ENCODE measurements at regions not wholly inside any gene's neighbourhood (a gene's known extent, or its start where the extent isn't known, plus 50 kb on each side); places are given as distances from the start of the nearest gene placed in this dataset.

GRCh38 chr20:12593342-12593873 is 415.4 kb upstream of the SPTLC3 start:
- no peak overlapping the region for H3K4me3 ChIP-seq
- no peaks in the 10 kb centered on the region for H3K36me3 ChIP-seq
- no peaks in the 10 kb centered on the region for H3K27me3 ChIP-seq
- TF ChIP-seq POLR2AphosphoS5 (IDR thresholded peaks at IDR 0.05) (no peak), EP300 (IDR thresholded peaks at IDR 0.05) (no peak), CTCF (IDR thresholded peaks at IDR 0.05) (no peak), POLR2A (IDR thresholded peaks at IDR 0.05; ENCODE audit: low read depth) (no peak)
- H3K9me3 ChIP-seq, result no peaks in the 10 kb centered on the region
- intact Hi-C loops (cut with DNase I), result no loop called here
- DNase-seq (ENCODE audit: extremely low spot score), result no peak
- H3K27ac ChIP-seq (replicated peaks in 1 of 4), result no peak overlapping the region
- H3K4me1 ChIP-seq, result no peaks in the 10 kb centered on the region
- WGBS, result 78% methylated on average over 5 of the region's 5 CpGs

- Histone ChIP-seq H3K4me3 (no peak overlapping the region), H3K27me3 (no peaks in the 10 kb centered on the region), H3K27ac (replicated peaks in 1 of 4) (no peak overlapping the region), H3K4me1 (no peaks in the 10 kb centered on the region), H3K9me3 (no peaks in the 10 kb centered on the region), H3K36me3 (no peaks in the 10 kb centered on the region)
- TF ChIP-seq EP300 (IDR thresholded peaks at IDR 0.05) (no peak), POLR2AphosphoS5 (IDR thresholded peaks at IDR 0.05) (no peak), CTCF (IDR thresholded peaks at IDR 0.05) (no peak), POLR2A (IDR thresholded peaks at IDR 0.05; ENCODE audit: low read depth) (no peak)
- intact Hi-C loops (cut with DNase I), result no loop called here
- 36% methylated on average over 2 of the region's 2 CpGs for WGBS
- no peak for DNase-seq (ENCODE audit: extremely low spot score)
Measured at GRCh38 chr20:12594410-12595088, 414.2 kb upstream of the SPTLC3 start.

GRCh38 chr20:12595841-12596240 is 412.9 kb upstream of the SPTLC3 start:
- Histone ChIP-seq H3K36me3 (no peaks in the 10 kb centered on the region), H3K4me3 (no peak overlapping the region), H3K9me3 (no peaks in the 10 kb centered on the region), H3K4me1 (no peaks in the 10 kb centered on the region), H3K27me3 (no peaks in the 10 kb centered on the region), H3K27ac (replicated peaks in 1 of 4) (no peak overlapping the region)
- intact Hi-C loops (cut with DNase I), result no loop called here
- 82% methylated on average over 2 of the region's 2 CpGs for WGBS
- no peak for TF ChIP-seq EP300 (IDR thresholded peaks at IDR 0.05)
- DNase-seq (ENCODE audit: extremely low spot score), result no peak

GRCh38 chr20:12596863-12597262 is 411.9 kb upstream of the SPTLC3 start:
- Histone ChIP-seq H3K27ac (replicated peaks in 1 of 4) (no peak overlapping the region), H3K4me1 (no peaks in the 10 kb centered on the region), H3K9me3 (no peaks in the 10 kb centered on the region), H3K36me3 (no peaks in the 10 kb centered on the region), H3K27me3 (no peaks in the 10 kb centered on the region), H3K4me3 (no peak overlapping the region)
- intact Hi-C loops (cut with DNase I), result no loop called here
- 72% methylated on average over 2 of the region's 2 CpGs for WGBS
- TF ChIP-seq POLR2AphosphoS5 (IDR thresholded peaks at IDR 0.05) (no peak), EP300 (IDR thresholded peaks at IDR 0.05) (no peak), CTCF (IDR thresholded peaks at IDR 0.05) (no peak), POLR2A (IDR thresholded peaks at IDR 0.05; ENCODE audit: low read depth) (no peak)
- DNase-seq (ENCODE audit: extremely low spot score), result no peak

GRCh38 chr20:12597551-12597950 is 411.2 kb upstream of the SPTLC3 start:
- H3K36me3 ChIP-seq, result no peaks in the 10 kb centered on the region
- intact Hi-C loops (cut with DNase I), result no loop called here
- H3K9me3 ChIP-seq, result no peaks in the 10 kb centered on the region
- no peaks in the 10 kb centered on the region for H3K4me1 ChIP-seq
- H3K27ac ChIP-seq (replicated peaks in 1 of 4), result no peak overlapping the region
- DNase-seq (ENCODE audit: extremely low spot score), result no peak
- no peak overlapping the region for H3K4me3 ChIP-seq
- TF ChIP-seq POLR2AphosphoS5 (IDR thresholded peaks at IDR 0.05) (no peak), POLR2A (IDR thresholded peaks at IDR 0.05; ENCODE audit: low read depth) (no peak), CTCF (IDR thresholded peaks at IDR 0.05) (no peak), EP300 (IDR thresholded peaks at IDR 0.05) (no peak)
- 46% methylated on average over 3 of the region's 3 CpGs for WGBS
- no peaks in the 10 kb centered on the region for H3K27me3 ChIP-seq
